SU-DHL-6 (cell line): ENCODE measurements at regions not wholly inside any gene's neighbourhood (a gene's known extent, or its start where the extent isn't known, plus 50 kb on each side); places are given as distances from the start of the nearest gene placed in this dataset.

Experiments used
- H2AFZ ChIP-seq: fragments of 200-600 bp; sonication (generic); 2 replicates; pipeline ENCODE4 v1.6.1; 2014; ENCODE audit warnings: low read depth, mild to moderate bottlenecking, moderate library complexity, mixed read lengths, antibody characterized with exemption, low read length; ENCODE audit not compliant: severe bottlenecking
- H3F3A ChIP-seq: fragments of 200-600 bp; shearing (Covaris generic); 2 replicates; pipeline ENCODE4 v1.6.0; 2016; ENCODE audit warnings: antibody characterized with exemption, mild to moderate bottlenecking; ENCODE audit not compliant: insufficient read depth
- H3K27ac ChIP-seq: fragments of 200-600 bp; sonication (generic); 2 replicates; pipeline ENCODE4 v1.5.1; 2016; ENCODE audit warnings: low read depth, mild to moderate bottlenecking, low read length, moderate library complexity, mixed read lengths
- H3K27me3 ChIP-seq: fragments of 200-600 bp; sonication (generic), shearing (Covaris generic); 2 replicates; pipeline ENCODE4 v1.6.0; 2014; ENCODE audit warnings: mild to moderate bottlenecking, low read length
- H3K36me3 ChIP-seq: fragments of 200-600 bp; sonication (generic); 2 replicates; pipeline ENCODE4 v1.6.1; 2014; ENCODE audit warnings: mild to moderate bottlenecking, low read length, mixed read lengths
- H3K4me2 ChIP-seq: fragments of 300-600, 200-600 bp; shearing (Covaris generic), sonication (generic); 2 replicates; pipeline ENCODE4 v1.6.0; 2014; ENCODE audit warnings: low read length, low read depth, mild to moderate bottlenecking; ENCODE audit not compliant: poor library complexity, severe bottlenecking
- H3K4me3 ChIP-seq: fragments of 200-600 bp; sonication (generic); 2 replicates; pipeline ENCODE4 v1.5.1; 2014; ENCODE audit warnings: antibody characterized with exemption, low read length, mild to moderate bottlenecking, mixed read lengths; ENCODE audit not compliant: insufficient read depth, poor library complexity, severe bottlenecking
- H3K79me2 ChIP-seq: fragments of 200-600 bp; sonication (generic); 2 replicates; pipeline ENCODE4 v1.6.1; 2014; ENCODE audit warnings: mild to moderate bottlenecking, low read length, moderate library complexity; ENCODE audit not compliant: insufficient read depth
- H3K9ac ChIP-seq: fragments of 200-600 bp; sonication (generic); 2 replicates; pipeline ENCODE4 v1.7.0; 2014; ENCODE audit warnings: mild to moderate bottlenecking, low read length
- H3K9me2 ChIP-seq: fragments of 200-600 bp; sonication (generic); replicated peaks from 2 replicates; pipeline ENCODE4 v1.6.1; 2014; ENCODE audit warnings: low read length; ENCODE audit not compliant: insufficient read depth
- H3K9me3 ChIP-seq: fragments of 200-600 bp; sonication (generic); 2 replicates; pipeline ENCODE4 v1.6.1; 2014; ENCODE audit warnings: low read length, mixed read lengths; ENCODE audit not compliant: insufficient read depth
- H4K20me1 ChIP-seq: fragments of 200-600 bp; sonication (generic); 2 replicates; pipeline ENCODE4 v1.6.1; 2014; ENCODE audit warnings: low read depth, mild to moderate bottlenecking, antibody characterized with exemption, low read length, moderate library complexity, mixed read lengths
- CTCF ChIP-seq: fragments of 200-600 bp; sonication (generic); IDR thresholded peaks from one replicate; pipeline ENCODE4 v1.5.1; 2017; ENCODE audit warnings: antibody characterized with exemption, mild to moderate bottlenecking, low read length, moderate library complexity; ENCODE audit not compliant: insufficient read depth, poor library complexity, severe bottlenecking
- EZH2phosphoT487 ChIP-seq: fragments of 200-600 bp; sonication (generic), shearing (Covaris generic); conservative IDR thresholded peaks from 2 replicates; pipeline ENCODE4 v1.6.1; 2018; ENCODE audit warnings: mild to moderate bottlenecking, antibody characterized with exemption, low read length, moderate library complexity, mixed read lengths

- Histone ChIP-seq H3F3A (no peaks in the 10 kb centered on the region), H3K27me3 (no peaks in the 10 kb centered on the region), H3K36me3 (no peaks in the 10 kb centered on the region), H3K79me2 (no peaks in the 10 kb centered on the region), H3K9me2 (no peaks in the 10 kb centered on the region), H4K20me1 (no peaks in the 10 kb centered on the region), H3K4me3 (no peak overlapping the region), H3K9ac (no peak overlapping the region), H3K4me2 (no peak overlapping the region), H3K27ac (no peak overlapping the region), H2AFZ (no peak overlapping the region), H3K9me3 (no peaks in the 10 kb centered on the region)
- TF ChIP-seq EZH2phosphoT487 (no peak), CTCF (no peak)
These were observed 192.1 kb upstream of the CHST9 start for GRCh38 chr18:27377251-27377650.

GRCh38 chr18:27372386-27372785 is 187.3 kb upstream of the CHST9 start:
- no peak overlapping the region for H2AFZ ChIP-seq

GRCh38 chr18:27366665-27367064 is 181.6 kb upstream of the CHST9 start:
- H3K27me3 ChIP-seq, result no peaks in the 10 kb centered on the region; the same call in 1 of the 2 replicates
- TF ChIP-seq EZH2phosphoT487 (no peak), CTCF (no peak)
- no peak overlapping the region for H2AFZ ChIP-seq
- H3K27ac ChIP-seq, result no peak overlapping the region
- H4K20me1 ChIP-seq, result no peaks in the 10 kb centered on the region
- H3K79me2 ChIP-seq, result no peaks in the 10 kb centered on the region
- H3F3A ChIP-seq, result no peaks in the 10 kb centered on the region
- no peak overlapping the region for H3K9ac ChIP-seq
- H3K36me3 ChIP-seq, result no peaks in the 10 kb centered on the region
- H3K4me2 ChIP-seq, result no peak overlapping the region
- H3K9me3 ChIP-seq, result no peaks in the 10 kb centered on the region
- H3K9me2 ChIP-seq, result no peaks in the 10 kb centered on the region
- H3K4me3 ChIP-seq, result no peak overlapping the region

More at GRCh38 chr18:27372386-27372785, 187.3 kb upstream of the CHST9 start:
- H3K4me3 ChIP-seq, result no peak overlapping the region
- H3F3A ChIP-seq, result no peaks in the 10 kb centered on the region
- no peak overlapping the region for H3K9ac ChIP-seq
- no peaks in the 10 kb centered on the region for H3K9me2 ChIP-seq
- TF ChIP-seq CTCF (no peak), EZH2phosphoT487 (no peak)
- no peaks in the 10 kb centered on the region for H3K79me2 ChIP-seq
- H3K36me3 ChIP-seq, result no peaks in the 10 kb centered on the region
- H3K27ac ChIP-seq, result no peak overlapping the region
- no peaks in the 10 kb centered on the region for H4K20me1 ChIP-seq
- H3K4me2 ChIP-seq, result no peak overlapping the region
- no peaks in the 10 kb centered on the region for H3K9me3 ChIP-seq
- H3K27me3 ChIP-seq, result no peaks in the 10 kb centered on the region
